ENCODE measurements at regions not wholly inside any gene's neighbourhood (a gene's known extent, or its start where the extent isn't known, plus 50 kb on each side); places are given as distances from the start of the nearest gene placed in this dataset.
A peak's percentile ranks its signal among the peaks of the same experiment; 100 is the strongest.
"Not testable (repeated sequence)": the region's sequence is repeated elsewhere in the genome, so short reads cannot be mapped to it uniquely, and the experiment has no call there.

GRCh38 chr13:64546371-64546770 is 2683.8 kb downstream of the PCDH9 start:
- DNase-seq (ENCODE audit: low spot score), result no peak

- no peak for DNase-seq (ENCODE audit: low spot score)
Measured at GRCh38 chr13:64540976-64541375, 2689.2 kb downstream of the PCDH9 start.

GRCh38 chr13:64540468-64540867 is 2689.7 kb downstream of the PCDH9 start:
- DNase-seq (ENCODE audit: low spot score), result no peak

- no peak for DNase-seq (ENCODE audit: low spot score)
Measured at GRCh38 chr13:64538711-64539110, 2691.4 kb downstream of the PCDH9 start.

GRCh38 chr13:64534302-64534701 is 2695.8 kb downstream of the PCDH9 start:
- DNase-seq (ENCODE audit: low spot score), result no peak

- DNase-seq (ENCODE audit: low spot score), result no peak
Measured at GRCh38 chr13:64531400-64531799, 2698.7 kb downstream of the PCDH9 start.

GRCh38 chr13:64529874-64530485 is 2700.2 kb downstream of the PCDH9 start:
- DNase-seq (ENCODE audit: low spot score), result peak; percentile 2

GRCh38 chr13:64528838-64529237 is 2701.3 kb downstream of the PCDH9 start:
- no peak for DNase-seq (ENCODE audit: low spot score)

- DNase-seq (ENCODE audit: low spot score), result no peak
Measured at GRCh38 chr13:64527561-64527960, 2702.6 kb downstream of the PCDH9 start.

- no peak for DNase-seq (ENCODE audit: low spot score)
Measured at GRCh38 chr13:64525687-64526086, 2704.4 kb downstream of the PCDH9 start.

GRCh38 chr13:64510747-64511146 is 2719.4 kb downstream of the PCDH9 start:
- DNase-seq (ENCODE audit: low spot score), result no peak

GRCh38 chr13:64506246-64506645 is 2723.9 kb downstream of the PCDH9 start:
- DNase-seq (ENCODE audit: low spot score), result no peak

- peak; percentile 6 for DNase-seq (ENCODE audit: low spot score)
Measured at GRCh38 chr13:64505336-64505910, 2724.7 kb downstream of the PCDH9 start.

- no peak for DNase-seq (ENCODE audit: low spot score)
Measured at GRCh38 chr13:64488731-64489130, 2741.4 kb downstream of the PCDH9 start.

GRCh38 chr13:64482373-64482772 is 2747.8 kb downstream of the PCDH9 start:
- DNase-seq (ENCODE audit: low spot score), result no peak

- DNase-seq (ENCODE audit: low spot score), result no peak
Measured at GRCh38 chr13:64480672-64481071, 2749.5 kb downstream of the PCDH9 start.

- DNase-seq (ENCODE audit: low spot score), result no peak
Measured at GRCh38 chr13:64480211-64480610, 2749.9 kb downstream of the PCDH9 start.

GRCh38 chr13:64477146-64477545 is 2753.0 kb downstream of the PCDH9 start:
- DNase-seq (ENCODE audit: low spot score), result no peak

- DNase-seq (ENCODE audit: low spot score), result not testable (repeated sequence)
Measured at GRCh38 chr13:64476041-64476568, 2754.0 kb downstream of the PCDH9 start.

GRCh38 chr13:64471916-64472315 is 2758.2 kb downstream of the PCDH9 start:
- DNase-seq (ENCODE audit: low spot score), result peak; percentile 11

GRCh38 chr13:64470751-64471150 is 2759.4 kb downstream of the PCDH9 start:
- DNase-seq (ENCODE audit: low spot score), result no peak

GRCh38 chr13:64459778-64460177 is 2770.4 kb downstream of the PCDH9 start:
- no peak for DNase-seq (ENCODE audit: low spot score)

- no peak for DNase-seq (ENCODE audit: low spot score)
Measured at GRCh38 chr13:64457976-64458375, 2772.2 kb downstream of the PCDH9 start.

GRCh38 chr13:64455124-64455523 is 2775.0 kb downstream of the PCDH9 start:
- no peak for DNase-seq (ENCODE audit: low spot score)

Data from AG08395 (cell line).